Kidney (tissue), 13 donors: ENCODE measurements at regions not wholly inside any gene's neighbourhood (a gene's known extent, or its start where the extent isn't known, plus 50 kb on each side); places are given as distances from the start of the nearest gene placed in this dataset.

Source experiments
- DNase-seq, 5 donors: peaks; one replicate each; pipeline ENCODE4 v3.0.0-alpha.2; 2013 to 2020
- FAIRE-seq: peaks from 2 replicates; lab custom pipeline; 2012; peaks lifted over from hg19 to GRCh38; lab: Jason Lieb, UNC
- H3K27ac ChIP-seq, 2 donors: one replicate each; pipeline ENCODE4 v1.7.0; 2013; ENCODE audit warnings: low read depth in 2 of 2, low read length in 2 of 2, inconsistent platforms in 1 of 2
- H3K27me3 ChIP-seq: one replicate; pipeline ENCODE4 v1.7.1; 2013; ENCODE audit warnings: low read length, inconsistent platforms; ENCODE audit not compliant: control insufficient read depth, insufficient read depth
- H3K36me3 ChIP-seq, 3 donors: one replicate each; pipeline versions ENCODE4 v1.7.0 to v1.7.1; 2013; ENCODE audit warnings: low read length in 3 of 3, control low read depth in 1 of 3, inconsistent platforms in 1 of 3; ENCODE audit not compliant: insufficient read depth in 3 of 3, control insufficient read depth in 2 of 3
- H3K4me1 ChIP-seq, 3 donors: one replicate each; pipeline versions ENCODE4 v1.7.0 to v1.7.1; 2013; ENCODE audit warnings: low read length in 3 of 3, inconsistent platforms in 1 of 3, low read depth in 1 of 3; ENCODE audit not compliant: control insufficient read depth in 2 of 3, insufficient read depth in 2 of 3
- H3K4me3 ChIP-seq, 3 donors: one replicate each; pipeline versions ENCODE4 v1.7.0 to v1.8.1; 2013; ENCODE audit warnings: low read length in 3 of 3, control low read depth in 1 of 3, inconsistent platforms in 1 of 3
- H3K9ac ChIP-seq, 3 donors: one replicate each; pipeline versions ENCODE4 v1.7.0 to v1.7.1; 2013; ENCODE audit warnings: low read length in 3 of 3, control low read depth in 1 of 3, inconsistent platforms in 1 of 3
- H3K9me3 ChIP-seq, 3 donors: one replicate each; pipeline versions ENCODE4 v1.7.0 to v1.7.1; 2013; ENCODE audit warnings: low read length in 3 of 3, control low read depth in 1 of 3, inconsistent platforms in 1 of 3; ENCODE audit not compliant: control insufficient read depth in 2 of 3, insufficient read depth in 1 of 3
- intact Hi-C: fragments of 100-400 bp; cut with DNase I; formaldehyde crosslinking; loops from one replicate; pipeline ENCODE4 v1.11.1; 2022
- TF ChIP-seq, protein P1 (sequence below): IDR thresholded peaks from 3 replicates; pipeline ENCODE4 v1.5.1; 2012; ENCODE audit warnings: mild to moderate bottlenecking, moderate library complexity, borderline replicate concordance; ENCODE audit not compliant: insufficient read depth; ENCODE audit errors: extremely low read depth
- donor health status: control.
- donor health status: control.
- donor health status: control.
- donor health status: control.
- donor health status: control.
- donor health status: DM: yes; HTN: yes; CAD: no.
- donor health status: Normal renal cell carcinoma (clear cell type).

DNA sequence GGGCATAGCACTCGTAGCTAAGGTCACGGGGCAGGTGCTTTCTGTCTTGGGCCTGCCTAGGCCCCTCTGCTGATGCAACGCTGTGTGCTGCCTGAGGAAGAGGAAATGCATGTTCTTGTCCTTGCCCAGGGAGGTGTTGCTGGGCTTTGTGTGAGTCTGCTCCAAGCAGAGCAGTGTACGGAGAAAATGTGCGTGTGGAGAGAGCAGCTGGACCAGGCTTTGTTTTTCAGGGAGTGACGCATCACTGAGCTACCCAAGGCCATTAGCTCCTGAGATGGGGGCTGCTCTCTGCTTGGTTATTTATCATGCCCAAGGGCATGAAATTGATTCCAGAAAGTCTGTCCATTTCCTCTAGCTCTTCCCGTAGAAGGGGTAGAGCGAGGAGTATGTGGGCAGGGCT lies 82.9 kb upstream of the THY1 start:
- no peak overlapping the region for H3K9ac ChIP-seq
- FAIRE-seq (no peak), DNase-seq (peak in 1 of 5 donors; percentile 21)
- H3K27me3 ChIP-seq: no peaks in the 10 kb centered on the region
- no peaks in the 10 kb centered on the region for H3K9me3 ChIP-seq
- H3K4me3 ChIP-seq: no peak overlapping the region
- H3K4me1 ChIP-seq: no peaks in the 10 kb centered on the region
- intact Hi-C loops: no loop called here
- TF ChIP-seq, protein P1, sequence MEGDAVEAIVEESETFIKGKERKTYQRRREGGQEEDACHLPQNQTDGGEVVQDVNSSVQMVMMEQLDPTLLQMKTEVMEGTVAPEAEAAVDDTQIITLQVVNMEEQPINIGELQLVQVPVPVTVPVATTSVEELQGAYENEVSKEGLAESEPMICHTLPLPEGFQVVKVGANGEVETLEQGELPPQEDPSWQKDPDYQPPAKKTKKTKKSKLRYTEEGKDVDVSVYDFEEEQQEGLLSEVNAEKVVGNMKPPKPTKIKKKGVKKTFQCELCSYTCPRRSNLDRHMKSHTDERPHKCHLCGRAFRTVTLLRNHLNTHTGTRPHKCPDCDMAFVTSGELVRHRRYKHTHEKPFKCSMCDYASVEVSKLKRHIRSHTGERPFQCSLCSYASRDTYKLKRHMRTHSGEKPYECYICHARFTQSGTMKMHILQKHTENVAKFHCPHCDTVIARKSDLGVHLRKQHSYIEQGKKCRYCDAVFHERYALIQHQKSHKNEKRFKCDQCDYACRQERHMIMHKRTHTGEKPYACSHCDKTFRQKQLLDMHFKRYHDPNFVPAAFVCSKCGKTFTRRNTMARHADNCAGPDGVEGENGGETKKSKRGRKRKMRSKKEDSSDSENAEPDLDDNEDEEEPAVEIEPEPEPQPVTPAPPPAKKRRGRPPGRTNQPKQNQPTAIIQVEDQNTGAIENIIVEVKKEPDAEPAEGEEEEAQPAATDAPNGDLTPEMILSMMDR: no peak
- no peaks in the 10 kb centered on the region for H3K36me3 ChIP-seq
- no peak overlapping the region for H3K27ac ChIP-seq

DNA sequence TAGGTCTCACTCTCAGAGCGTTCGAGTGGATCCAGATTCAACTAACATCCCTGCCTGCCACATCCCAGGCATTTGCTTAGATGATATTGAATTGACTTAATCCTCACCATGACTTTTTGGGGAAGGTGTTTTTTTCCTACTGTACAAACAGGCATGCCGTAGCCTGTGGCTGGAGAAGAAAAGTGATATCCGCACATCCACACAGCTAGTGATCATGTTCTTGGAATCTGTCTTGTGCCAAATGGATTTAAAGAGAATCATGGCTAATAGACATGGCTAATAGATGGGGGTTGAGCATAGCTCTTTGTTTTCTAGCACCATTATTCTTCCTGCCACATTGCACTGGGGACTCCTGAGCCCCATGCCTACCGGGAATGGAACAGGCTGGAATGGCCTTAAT lies 82.1 kb upstream of the THY1 start:
- no peak for FAIRE-seq
- Histone ChIP-seq H3K4me3 (no peak overlapping the region), H3K9me3 (no peaks in the 10 kb centered on the region), H3K36me3 (no peaks in the 10 kb centered on the region), H3K4me1 (no peaks in the 10 kb centered on the region), H3K27me3 (no peaks in the 10 kb centered on the region), H3K9ac (no peak overlapping the region), H3K27ac (no peak overlapping the region)
- TF ChIP-seq, protein P1: no peak
- no peak for DNase-seq
- intact Hi-C loops: no loop called here

DNA sequence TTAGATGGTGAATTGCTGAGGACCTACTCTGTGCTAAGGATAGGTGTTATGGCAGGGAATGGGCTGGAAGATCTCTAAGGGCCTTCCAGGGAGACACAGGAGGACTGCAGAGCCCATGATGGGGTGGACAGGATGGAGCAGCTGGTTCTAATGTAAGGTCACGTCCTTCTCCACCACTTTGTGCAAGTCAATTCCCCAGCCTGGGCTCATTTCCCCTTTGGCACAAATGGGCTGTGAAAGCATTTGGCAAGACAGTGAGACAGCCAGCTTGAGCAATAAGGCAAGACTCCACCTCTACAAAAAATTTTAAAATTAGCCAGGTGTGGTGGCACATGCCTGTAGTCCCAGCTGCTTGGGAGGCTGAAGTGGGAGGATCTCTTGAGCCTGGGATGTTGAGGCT lies 81.4 kb upstream of the THY1 start:
- Histone ChIP-seq H3K27ac (no peak overlapping the region), H3K9me3 (no peaks in the 10 kb centered on the region), H3K4me3 (no peak overlapping the region), H3K27me3 (no peaks in the 10 kb centered on the region), H3K4me1 (no peaks in the 10 kb centered on the region), H3K9ac (no peak overlapping the region), H3K36me3 (no peaks in the 10 kb centered on the region)
- FAIRE-seq (no peak), DNase-seq (no peak)
- intact Hi-C loops: no loop called here
- TF ChIP-seq, protein P1: no peak

DNA sequence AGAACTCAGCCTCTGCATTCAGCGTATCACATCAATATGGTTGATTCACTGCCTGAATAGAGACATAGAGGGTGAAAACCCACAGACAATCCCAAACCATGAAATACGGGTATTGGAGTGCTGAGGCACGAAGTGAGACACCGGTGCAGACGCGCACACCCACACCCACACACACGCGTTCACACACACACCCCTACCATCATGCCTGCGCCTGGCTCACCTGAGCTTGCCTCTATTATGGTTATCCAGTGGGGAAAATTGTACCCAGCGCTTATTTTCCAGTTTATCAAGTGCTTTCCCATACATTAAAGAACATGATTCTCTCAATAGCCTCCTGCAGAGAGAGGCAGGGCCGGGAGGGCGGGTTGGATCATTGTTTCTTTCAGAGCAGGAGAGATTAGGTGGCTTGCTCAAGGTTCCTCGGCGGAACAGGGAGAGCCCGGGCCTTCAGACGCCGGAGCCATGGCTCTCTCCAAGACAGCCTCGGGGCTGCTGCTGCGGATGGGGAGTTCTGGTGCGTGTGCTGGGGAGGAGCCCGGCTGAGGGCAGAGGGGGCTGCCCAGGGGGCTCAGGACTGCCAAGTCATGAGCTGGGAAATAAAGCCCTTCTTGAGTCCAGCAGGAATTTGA lies 78.9 kb upstream of the THY1 start:
- no peak for FAIRE-seq

More for the DNA sequence above, 78.9 kb upstream of the THY1 start:
- H3K27me3 ChIP-seq: no peaks in the 10 kb centered on the region
- DNase-seq: no peak
- no peaks in the 10 kb centered on the region for H3K9me3 ChIP-seq
- no peak overlapping the region for H3K27ac ChIP-seq
- no peak overlapping the region for H3K9ac ChIP-seq
- intact Hi-C loops: no loop called here
- TF ChIP-seq, protein P1: no peak
- no peak overlapping the region for H3K4me3 ChIP-seq
- no peaks in the 10 kb centered on the region for H3K36me3 ChIP-seq
- H3K4me1 ChIP-seq: no peaks in the 10 kb centered on the region
